ENCODE measurements at regions not wholly inside any gene's neighbourhood (a gene's known extent, or its start where the extent isn't known, plus 50 kb on each side); places are given as distances from the start of the nearest gene placed in this dataset.

GRCh38 chr13:90003566-90003965 is 1343.9 kb upstream of the MIR17HG start:
- TF ChIP-seq CTCF (IDR thresholded peaks at IDR 0.05): no peak
- TF ChIP-seq POLR2A (IDR thresholded peaks at IDR 0.05): no peak

Measured in esophagus squamous epithelium (tissue), 4 donors.